Islet of Langerhans (tissue), 1 donor: ENCODE measurements at regions not wholly inside any gene's neighbourhood (a gene's known extent, or its start where the extent isn't known, plus 50 kb on each side); places are given as distances from the start of the nearest gene placed in this dataset.

ENCODE experiments used
- FAIRE-seq: peaks from one replicate; lab custom pipeline; 2011; peaks lifted over from hg19 to GRCh38; lab: Jason Lieb, UNC

GRCh38 chr6:15993716-15994228 is 135.1 kb upstream of the MYLIP start:
- FAIRE-seq, result no peak

- FAIRE-seq, result no peak
Observed at GRCh38 chr6:15990179-15990578, 138.7 kb upstream of the MYLIP start.

GRCh38 chr6:15989397-15989796 is 139.5 kb upstream of the MYLIP start:
- no peak for FAIRE-seq

GRCh38 chr6:15987569-15987968 is 141.3 kb upstream of the MYLIP start:
- no peak for FAIRE-seq

GRCh38 chr6:15986027-15986629 is 142.8 kb upstream of the MYLIP start:
- FAIRE-seq, result no peak

GRCh38 chr6:15985379-15985959 is 143.4 kb upstream of the MYLIP start:
- FAIRE-seq, result no peak

- FAIRE-seq, result no peak
Observed at GRCh38 chr6:15981956-15982355, 146.9 kb upstream of the MYLIP start.

- FAIRE-seq, result no peak
Observed at GRCh38 chr6:15980801-15981200, 148.1 kb upstream of the MYLIP start.

- FAIRE-seq, result no peak
Observed at GRCh38 chr6:15978426-15978825, 150.5 kb upstream of the MYLIP start.

GRCh38 chr6:15977050-15977449 is 151.8 kb upstream of the MYLIP start:
- FAIRE-seq, result no peak

- FAIRE-seq, result no peak
Observed at GRCh38 chr6:15974817-15975216, 154.1 kb upstream of the MYLIP start.

- FAIRE-seq, result no peak
Observed at GRCh38 chr6:15970517-15970916, 158.4 kb upstream of the MYLIP start.

GRCh38 chr6:15969236-15969778 is 159.6 kb upstream of the MYLIP start:
- no peak for FAIRE-seq

GRCh38 chr6:15968519-15968918 is 160.4 kb upstream of the MYLIP start:
- FAIRE-seq, result no peak

GRCh38 chr6:15966000-15966520 is 162.8 kb upstream of the MYLIP start:
- FAIRE-seq, result no peak

GRCh38 chr6:15962449-15962764 is 166.5 kb upstream of the MYLIP start:
- FAIRE-seq, result no peak

- FAIRE-seq, result no peak
Observed at GRCh38 chr6:15961635-15962448, 167.0 kb upstream of the MYLIP start.

- FAIRE-seq, result no peak
Observed at GRCh38 chr6:15960740-15961634, 167.9 kb upstream of the MYLIP start.

- FAIRE-seq, result no peak
Observed at GRCh38 chr6:15957655-15958169, 171.2 kb upstream of the MYLIP start.

- no peak for FAIRE-seq
Observed at GRCh38 chr6:15956205-15957106, 172.4 kb upstream of the MYLIP start.

GRCh38 chr6:15955484-15955883 is 173.4 kb upstream of the MYLIP start:
- FAIRE-seq, result no peak
